ENCODE measurements at regions not wholly inside any gene's neighbourhood (a gene's known extent, or its start where the extent isn't known, plus 50 kb on each side); places are given as distances from the start of the nearest gene placed in this dataset.

- no peak for DNase-seq
These were observed 60.9 kb upstream of the CHRM2 start for GRCh38 chr7:136807598-136807997.

DNA sequence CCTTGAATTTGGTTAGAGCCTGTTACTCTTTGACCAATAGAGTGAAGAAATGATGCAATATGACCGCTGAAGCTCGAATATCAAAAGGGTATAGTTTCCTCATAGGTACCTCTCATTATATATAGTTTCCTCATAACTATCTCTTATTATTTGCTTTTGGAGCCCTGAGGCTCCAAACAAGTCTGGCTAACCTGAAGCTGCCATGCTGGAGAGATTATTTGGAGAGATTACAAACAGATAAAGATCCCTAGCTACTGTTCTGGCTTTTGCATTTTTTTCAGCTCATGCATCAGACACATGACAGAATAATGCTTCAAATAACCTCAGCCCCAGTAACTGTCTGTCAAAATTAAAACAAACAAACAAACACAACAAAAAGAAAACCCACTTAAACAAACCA lies 65.4 kb upstream of the CHRM2 start:
- no peak for DNase-seq

GRCh38 chr7:136783934-136784333 lies 84.5 kb upstream of the CHRM2 start:
- no peak for DNase-seq

- no peak for DNase-seq
These were observed 126.5 kb upstream of the CHRM2 start for GRCh38 chr7:136741941-136742340.

DNA sequence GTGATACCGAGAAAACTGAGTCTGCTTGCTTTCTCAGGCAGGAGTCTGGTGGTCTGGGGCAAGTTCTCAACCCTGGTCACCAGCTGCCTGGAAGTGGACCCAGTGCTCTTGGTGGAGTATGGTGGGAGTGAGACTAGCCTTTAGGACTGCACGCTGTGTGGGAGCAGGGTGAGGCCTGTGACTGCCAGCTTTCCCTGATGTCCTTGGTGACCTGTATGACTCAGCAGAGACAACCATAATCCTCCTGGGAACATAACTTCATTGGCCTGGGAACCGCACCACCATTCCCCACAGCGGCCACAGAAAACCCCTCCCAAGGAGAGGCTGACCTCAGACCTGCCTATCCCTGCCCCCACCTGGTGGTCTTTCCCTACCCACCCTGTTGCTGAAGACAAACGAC lies 139.5 kb upstream of the CHRM2 start:
- DNase-seq = no peak

DNA sequence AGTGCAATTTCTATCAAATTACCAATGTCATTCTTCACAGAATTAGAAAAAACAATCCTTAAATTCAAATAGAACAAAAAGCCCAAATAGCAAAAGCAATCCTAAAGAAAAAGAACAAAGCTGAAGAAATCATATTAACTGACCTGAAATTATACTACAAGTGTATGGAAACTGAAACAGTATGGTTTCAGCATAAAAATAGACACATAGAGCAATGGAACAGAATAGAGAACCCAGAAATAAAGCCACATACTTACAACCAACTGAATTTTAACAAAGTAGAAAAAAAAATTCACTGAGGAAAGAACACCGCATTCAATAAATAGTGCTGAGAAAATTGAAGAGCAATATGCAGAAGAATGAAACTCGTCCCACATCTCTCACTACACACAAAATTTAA lies 142.0 kb upstream of the CHRM2 start:
- DNase-seq = no peak

- DNase-seq = no peak
These were observed 150.4 kb upstream of the CHRM2 start for GRCh38 chr7:136717910-136718557.

GRCh38 chr7:136714062-136714461 lies 154.4 kb upstream of the CHRM2 start:
- no peak for DNase-seq

- no peak for DNase-seq
These were observed 157.7 kb upstream of the CHRM2 start for GRCh38 chr7:136710751-136711150.

DNA sequence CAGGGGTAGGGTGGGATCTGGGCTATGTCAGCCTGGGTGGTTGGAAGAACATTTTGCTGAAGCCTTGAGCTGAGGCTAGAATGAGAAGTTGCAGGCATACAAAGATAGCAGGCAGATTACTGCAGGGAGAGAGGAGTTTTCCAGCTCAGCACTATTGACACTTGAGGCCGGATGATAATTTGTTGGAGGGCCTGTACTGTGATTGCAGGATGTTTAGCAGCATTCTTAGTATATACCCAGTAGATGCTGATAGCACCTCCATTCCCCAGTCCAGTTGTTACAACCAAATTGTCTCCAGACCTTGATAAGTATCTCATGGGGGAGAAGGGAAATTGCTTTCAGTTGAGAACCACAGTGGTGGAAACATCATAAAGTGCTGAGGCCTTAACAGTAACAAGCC lies 158.6 kb upstream of the CHRM2 start:
- no peak for DNase-seq

DNA sequence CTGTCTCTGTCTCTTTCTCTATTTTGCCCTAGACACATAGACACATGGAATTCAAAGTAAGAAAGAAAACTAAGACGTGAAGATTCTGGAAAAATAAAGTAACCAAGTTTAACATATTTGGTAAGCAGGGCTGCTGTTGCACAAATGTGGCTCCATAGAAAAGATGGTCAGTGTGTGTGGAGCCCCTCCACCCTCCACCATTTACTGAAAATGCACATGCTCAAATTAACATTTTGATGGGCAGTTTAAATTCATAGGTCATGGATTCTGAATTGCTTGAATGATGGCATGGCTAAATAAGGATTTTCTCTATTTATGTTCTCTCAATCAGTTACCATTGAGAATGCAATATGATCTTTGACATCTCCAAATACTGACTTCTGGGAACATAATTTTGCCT lies 165.5 kb upstream of the CHRM2 start:
- DNase-seq = no peak

GRCh38 chr7:136698977-136699376 lies 169.5 kb upstream of the CHRM2 start:
- no peak for DNase-seq

DNA sequence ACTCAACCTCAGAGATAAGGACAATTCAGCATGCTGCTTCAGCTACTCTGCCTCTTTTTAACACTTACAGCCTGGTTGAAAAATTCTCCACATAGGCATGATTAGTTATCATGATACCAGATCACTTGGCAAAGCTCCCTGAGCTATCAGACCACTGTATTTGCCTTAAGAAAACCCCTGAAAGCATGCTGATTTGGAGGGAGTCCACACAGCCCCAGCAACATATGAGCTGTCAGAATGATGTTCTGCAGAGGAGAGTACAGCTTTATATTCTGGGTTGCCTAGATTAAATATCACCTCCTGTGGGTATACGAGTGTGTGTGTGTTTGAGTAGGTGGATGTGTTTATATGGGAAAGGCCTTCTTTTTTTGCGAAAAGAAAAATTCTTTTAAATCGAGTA lies 170.2 kb upstream of the CHRM2 start:
- no peak for DNase-seq

GRCh38 chr7:136697271-136697670 lies 171.2 kb upstream of the CHRM2 start:
- no peak for DNase-seq

GRCh38 chr7:136693166-136694119 lies 175.0 kb upstream of the CHRM2 start:
- no peak for DNase-seq

GRCh38 chr7:136692221-136692620 lies 176.2 kb upstream of the CHRM2 start:
- DNase-seq = no peak

DNA sequence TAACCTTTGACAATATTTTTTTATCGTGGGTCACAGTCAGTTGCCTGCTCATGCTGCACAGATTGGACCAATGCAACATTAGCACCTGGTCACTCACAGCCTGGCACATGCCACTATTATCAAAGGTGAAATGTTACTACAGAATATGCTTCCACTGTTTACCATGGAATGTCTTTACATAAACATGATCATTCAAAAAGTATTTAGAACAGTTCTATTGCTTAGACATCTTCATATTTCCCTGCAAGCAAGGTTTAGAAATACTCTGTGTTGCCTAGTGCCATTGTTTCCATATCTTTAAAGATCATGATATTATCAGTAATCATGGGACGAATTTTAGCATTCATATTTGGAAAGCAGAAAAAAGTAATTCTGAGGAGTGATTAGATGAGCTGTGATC lies 179.9 kb upstream of the CHRM2 start:
- DNase-seq = no peak

- no peak for DNase-seq
These were observed 180.6 kb upstream of the CHRM2 start for GRCh38 chr7:136687693-136688322.

GRCh38 chr7:136685501-136686173 lies 182.8 kb upstream of the CHRM2 start:
- DNase-seq = no peak

GRCh38 chr7:136677471-136678365 lies 190.7 kb upstream of the CHRM2 start:
- DNase-seq = no peak

- DNase-seq = no peak
These were observed 200.9 kb upstream of the CHRM2 start for GRCh38 chr7:136667584-136667983.

- DNase-seq = no peak
These were observed 202.5 kb upstream of the CHRM2 start for GRCh38 chr7:136665878-136666509.

Data from stimulated activated CD4-positive, alpha-beta T cell treated with anti-CD3 and anti-CD28 coated beads, Interleukin-1b, Interleukin-23, amount 100 ng/mL, for 48 hours (primary cell).